K562 (cell line): ENCODE measurements at regions not wholly inside any gene's neighbourhood (a gene's known extent, or its start where the extent isn't known, plus 50 kb on each side); places are given as distances from the start of the nearest gene placed in this dataset.

Experiments used
- ATAC-seq: fragments of 200-7000 bp; cut with Tn5 transposase; 3 replicates; pipeline ENCODE4 v1.9.1; 2020; ENCODE audit warnings: moderate library complexity
- BruUV-seq: library from RNA; stranded (reverse); fragments of 400-500 nt; replicated peaks from 2 replicates; lab custom pipeline; 2021; lab: Mats Ljungman, UMichigan
- CTCF ChIA-PET: fragments of 300-600 bp; formaldehyde crosslinking; extraction: SDS; loops from one replicate; lab custom pipeline; 2021; ENCODE audit warnings: low intra/inter-chr PET ratio; lab: Yijun Ruan, JAX
- POLR2A ChIA-PET: fragments of 300-600, 350-650 bp; sonication (Branson Sonifier 250); formaldehyde crosslinking; extraction: SDS; loops from one replicate; lab custom pipeline; 2021; ENCODE audit warnings: antibody characterized with exemption, inconsistent platforms; lab: Yijun Ruan, JAX
- DNase-seq, 4 experiments: peaks; one replicate each; pipeline versions ENCODE4 v3.0.0 to v3.0.0-alpha.2; 2011 to 2018; ENCODE audit warnings: low spot score in 3 of 4, mixed read lengths in 3 of 4; ENCODE audit errors: extremely low read depth in 1 of 4
- FAIRE-seq: peaks from 2 replicates; lab custom pipeline; 2011; peaks lifted over from hg19 to GRCh38; lab: Jason Lieb, UNC
- H2AFZ ChIP-seq: 2 replicates; pipeline ENCODE4 v1.6.0; 2011; ENCODE audit warnings: low read depth, low read length, control low read depth, inconsistent platforms
- H3K27ac ChIP-seq: fragments of 200-600 bp; 3 replicates; pipeline ENCODE4 v1.8.0; 2011; ENCODE audit warnings: low read depth, mild to moderate bottlenecking, control low read depth, inconsistent platforms, low read length, moderate library complexity, mixed read lengths; ENCODE audit errors: extremely low read depth
- H3K27me3 ChIP-seq, 2 experiments: fragments of 300-600 bp in 1 of 2; 2 replicates in 1 of 2; 3 replicates in 1 of 2; pipeline versions ENCODE4 v1.6.0 to v1.8.0; 2011; ENCODE audit warnings: inconsistent platforms in 2 of 2, low read length in 2 of 2, mild to moderate bottlenecking in 1 of 2, mixed read lengths in 1 of 2, moderate library complexity in 1 of 2; ENCODE audit not compliant: control insufficient read depth in 2 of 2, insufficient read depth in 2 of 2
- H3K36me3 ChIP-seq: fragments of 300-600 bp; 3 replicates; pipeline ENCODE4 v1.8.0; 2011; ENCODE audit warnings: mild to moderate bottlenecking, low read length, inconsistent platforms; ENCODE audit not compliant: control insufficient read depth, insufficient read depth
- H3K4me1 ChIP-seq, 2 experiments: fragments of 200-600 bp in 1 of 2; replicated peaks in 1 of 2; 2 replicates in 1 of 2; 3 replicates in 1 of 2; pipeline versions ENCODE4 v1.5.1 to v1.8.0; 2011; ENCODE audit warnings: inconsistent platforms in 2 of 2, low read length in 2 of 2, mild to moderate bottlenecking in 1 of 2, mixed read lengths in 1 of 2, moderate library complexity in 1 of 2; ENCODE audit not compliant: control insufficient read depth in 2 of 2, insufficient read depth in 2 of 2
- H3K4me2 ChIP-seq: 2 replicates; pipeline ENCODE4 v1.6.1; 2011; ENCODE audit warnings: low read length, control low read depth, inconsistent platforms, mixed read lengths; ENCODE audit not compliant: insufficient read depth
- H3K4me3 ChIP-seq: fragments of 200-600 bp; sonication (generic), shearing (Covaris generic); 2 replicates; pipeline ENCODE4 v1.5.1; 2016; ENCODE audit warnings: control low read depth, inconsistent platforms
- H3K79me2 ChIP-seq: fragments of 200-600 bp; 3 replicates; pipeline ENCODE4 v1.8.0; 2011; ENCODE audit warnings: low read length, inconsistent platforms; ENCODE audit not compliant: control insufficient read depth, insufficient read depth
- H3K9ac ChIP-seq, 2 experiments: 2 replicates each; pipeline versions ENCODE4 v1.6.0 to v1.6.1; 2011; ENCODE audit warnings: low read depth in 2 of 2, low read length in 2 of 2, control low read depth in 1 of 2, inconsistent platforms in 1 of 2, mild to moderate bottlenecking in 1 of 2, mixed read lengths in 1 of 2; ENCODE audit not compliant: insufficient read depth in 1 of 2
- H3K9me1 ChIP-seq: one replicate; pipeline ENCODE4 v1.6.0; 2011; ENCODE audit warnings: inconsistent platforms, mild to moderate bottlenecking, low read length, moderate library complexity; ENCODE audit not compliant: control insufficient read depth, insufficient read depth
- H3K9me3 ChIP-seq: replicated peaks from 2 replicates; pipeline ENCODE4 v1.5.1; 2011; ENCODE audit warnings: low read depth, low read length, inconsistent platforms; ENCODE audit not compliant: control insufficient read depth, insufficient read depth
- H4K20me1 ChIP-seq: replicated peaks from 2 replicates; pipeline ENCODE4 v1.6.1; 2011; ENCODE audit warnings: low read length, inconsistent platforms, mixed read lengths; ENCODE audit not compliant: control insufficient read depth, insufficient read depth
- BACH1 ChIP-seq: fragments of 200-800 bp; sonication (Bioruptor generic); IDR thresholded peaks from 2 replicates; pipeline ENCODE4 v1.6.1; 2016; ENCODE audit warnings: missing genetic modification characterization, missing compliant biosample characterization
- CXXC5 ChIP-seq: fragments of 250-450 bp; sonication (Bioruptor Pico); IDR thresholded peaks from 2 replicates; pipeline ENCODE4 v1.8.0; 2022; ENCODE audit warnings: inconsistent platforms, mild to moderate bottlenecking, moderate library complexity
- FOXK2 ChIP-seq, 2 experiments: fragments of 450-650 bp; IDR thresholded peaks in 1 of 2; conservative IDR thresholded peaks in 1 of 2; 2 replicates each; pipeline ENCODE4 v1.6.1; 2016; ENCODE audit warnings: low read depth in 2 of 2, mild to moderate bottlenecking in 1 of 2
- IFI16 ChIP-seq: fragments of 250-450 bp; sonication (Bioruptor Pico); IDR thresholded peaks from 2 replicates; pipeline ENCODE4 v2.1.2; 2022; ENCODE audit warnings: mild to moderate bottlenecking, inconsistent platforms
- MAFF ChIP-seq: IDR thresholded peaks from 2 replicates; pipeline ENCODE4 v1.6.1; 2012; ENCODE audit warnings: low read length, improper control_type of control experiment
- MBD2 ChIP-seq: sonication (generic); IDR thresholded peaks from 2 replicates; pipeline ENCODE4 v1.6.1; 2016; ENCODE audit warnings: low read depth, borderline replicate concordance
- MECOM ChIP-seq: fragments of 250-450 bp; sonication (Bioruptor Pico); IDR thresholded peaks from 2 replicates; pipeline ENCODE4 v1.8.0; 2022; ENCODE audit warnings: inconsistent platforms
- MYBL2 ChIP-seq, 2 experiments: fragments of 450-650 bp in 1 of 2; sonication (generic) in 1 of 2; formaldehyde crosslinking in 1 of 2; IDR thresholded peaks; 2 replicates each; pipeline versions ENCODE4 v1.6.1 to v1.8.1; 2017 to 2022; ENCODE audit warnings: borderline replicate concordance in 1 of 2, inconsistent platforms in 1 of 2, low read depth in 1 of 2, mild to moderate bottlenecking in 1 of 2, missing genetic modification reagents in 1 of 2, moderate library complexity in 1 of 2
- PTRF ChIP-seq: fragments of 450-650 bp; IDR thresholded peaks from 2 replicates; pipeline ENCODE4 v1.6.1; 2016; ENCODE audit warnings: mild to moderate bottlenecking, missing genetic modification characterization, missing compliant biosample characterization
- SIX5 ChIP-seq, 2 experiments: IDR thresholded peaks; 2 replicates each; pipeline ENCODE4 v1.6.1; 2011; ENCODE audit warnings: low read length in 2 of 2, borderline replicate concordance in 1 of 2, low read depth in 1 of 2, mild to moderate bottlenecking in 1 of 2, moderate library complexity in 1 of 2; ENCODE audit not compliant: insufficient read depth in 1 of 2
- TCF15 ChIP-seq: fragments of 250-450 bp; sonication (Bioruptor Pico); IDR thresholded peaks from 2 replicates; pipeline ENCODE4 v1.8.0; 2022; ENCODE audit warnings: moderate library complexity, mild to moderate bottlenecking, inconsistent platforms
- THAP7 ChIP-seq: fragments of 250-450 bp; sonication (Bioruptor Pico); IDR thresholded peaks from 2 replicates; pipeline ENCODE4 v1.5.0; 2021
- TRIM24 ChIP-seq, 2 experiments: fragments of 450-650 bp; IDR thresholded peaks; 2 replicates each; pipeline ENCODE4 v1.6.1; 2016
- ZNF384 ChIP-seq: IDR thresholded peaks from 2 replicates; pipeline ENCODE4 v1.6.1; 2012; ENCODE audit warnings: low read depth, low read length, improper control_type of control experiment
- ZNF431 ChIP-seq: sonication (generic); formaldehyde crosslinking; IDR thresholded peaks from 2 replicates; pipeline ENCODE4 v1.8.0; 2022; ENCODE audit warnings: mild to moderate bottlenecking, missing genetic modification reagents
- ZNF511 ChIP-seq: sonication (generic); formaldehyde crosslinking; IDR thresholded peaks from 2 replicates; pipeline ENCODE4 v1.8.0; 2022; ENCODE audit warnings: mild to moderate bottlenecking, missing genetic modification reagents
- ZNF583 ChIP-seq: fragments of 250-450 bp; sonication (Bioruptor Pico); IDR thresholded peaks from 2 replicates; pipeline ENCODE4 v1.4.0; 2020
- WGBS: fragments of 100-300 bp; shearing (Covaris generic); methylation state at CpG from one replicate; pipeline ENCODE4 v1.1.6; 2016; ENCODE audit warnings: low coverage, mixed read lengths; ENCODE audit not compliant: insufficient coverage; ENCODE audit errors: missing lambda C conversion rate; 5-methylcytosine and 5-hydroxymethylcytosine counted together
- in situ Hi-C: fragments of 300-500 bp; cut with MboI; formaldehyde crosslinking; loops from 4 replicates; pipeline ENCODE4 v1.15.0; 2018; ENCODE audit warnings: inconsistent platforms, mixed read lengths
- intact Hi-C: fragments of 100-400 bp; cut with micrococcal nuclease; formaldehyde crosslinking; loops from 2 replicates; pipeline ENCODE4 v1.14.2; 2022
- TF ChIP-seq, protein P1 (sequence below): fragments of 250-450 bp; sonication (Bioruptor Pico); IDR thresholded peaks from 2 replicates; pipeline ENCODE4 v1.5.1; 2021; ENCODE audit warnings: mild to moderate bottlenecking

DNA sequence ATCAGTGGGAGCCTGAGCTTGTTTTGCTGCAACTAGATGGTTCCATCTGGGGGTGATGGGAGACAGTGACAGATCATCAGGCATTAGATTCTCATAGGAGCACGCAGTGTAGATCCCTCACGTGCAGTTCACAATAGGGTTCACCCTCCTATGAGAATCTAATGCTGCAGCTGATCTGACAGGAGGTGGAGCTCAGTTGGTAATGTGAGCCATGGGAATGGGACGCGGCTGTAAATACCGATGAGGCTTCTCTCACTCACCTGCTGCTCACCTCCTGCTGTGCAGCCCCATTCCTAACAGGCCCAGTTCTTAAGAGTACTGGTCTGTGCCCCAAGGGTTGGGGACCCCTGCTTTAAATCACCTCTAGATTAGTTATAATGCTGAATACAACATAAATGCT, 137.5 kb upstream of the PLEKHM1 start:
- BruUV-seq: no TSS peak
- H3K4me1 ChIP-seq: no peaks in the 10 kb centered on the region
- no peak for TF ChIP-seq SIX5 (IDR thresholded peaks at IDR 0.05; ENCODE audit: borderline replicate concordance in 1 of 2, insufficient read depth in 1 of 2, low read depth in 1 of 2, low read length in 2 of 2)
- TF ChIP-seq IFI16 (CRISPR knock-in tag): no peak
- TF ChIP-seq BACH1: no peak
- TF ChIP-seq MBD2: no peak
- no peak for TF ChIP-seq CXXC5 (CRISPR knock-in tag)
- TF ChIP-seq MYBL2 (IDR thresholded peaks at IDR 0.05; ENCODE audit: low read depth): no peak
- no peak for TF ChIP-seq MYBL2 (CRISPR knock-in tag; IDR thresholded peaks at IDR 0.05; ENCODE audit: borderline replicate concordance)
- no peak for TF ChIP-seq PTRF (tag)
- no peak for TF ChIP-seq MAFF
- no peak for TF ChIP-seq ZNF384
- no peak for TF ChIP-seq ZNF431 (CRISPR knock-in tag)
- TF ChIP-seq FOXK2 (conservative IDR thresholded peaks at IDR 0.05 in 1 of 2, IDR thresholded peaks at IDR 0.05 in 1 of 2; ENCODE audit: low read depth in 2 of 2): no peak
- TF ChIP-seq, protein P1, sequence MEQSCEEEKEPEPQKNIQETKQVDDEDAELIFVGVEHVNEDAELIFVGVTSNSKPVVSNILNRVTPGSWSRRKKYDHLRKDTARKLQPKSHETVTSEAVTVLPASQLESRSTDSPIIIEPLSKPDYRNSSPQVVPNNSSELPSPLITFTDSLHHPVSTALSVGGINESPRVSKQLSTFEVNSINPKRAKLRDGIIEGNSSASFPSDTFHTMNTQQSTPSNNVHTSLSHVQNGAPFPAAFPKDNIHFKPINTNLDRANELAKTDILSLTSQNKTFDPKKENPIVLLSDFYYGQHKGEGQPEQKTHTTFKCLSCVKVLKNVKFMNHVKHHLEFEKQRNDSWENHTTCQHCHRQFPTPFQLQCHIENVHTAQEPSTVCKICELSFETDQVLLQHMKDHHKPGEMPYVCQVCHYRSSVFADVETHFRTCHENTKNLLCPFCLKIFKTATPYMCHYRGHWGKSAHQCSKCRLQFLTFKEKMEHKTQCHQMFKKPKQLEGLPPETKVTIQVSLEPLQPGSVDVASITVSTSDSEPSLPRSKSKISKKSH (CRISPR knock-in tag): no peak
- TF ChIP-seq ZNF583 (CRISPR knock-in tag): no peak
- no peak for TF ChIP-seq TRIM24 (IDR thresholded peaks at IDR 0.05)
- no peak for TF ChIP-seq TCF15 (CRISPR knock-in tag)
- TF ChIP-seq ZNF511 (CRISPR knock-in tag): no peak
- no peak for TF ChIP-seq THAP7 (CRISPR knock-in tag)
- TF ChIP-seq MECOM (CRISPR knock-in tag): no peak
- peaks cover 23% of the 10 kb centered on the region; the same call in 2 of the 3 replicates for H3K36me3 ChIP-seq
- H3K9me3 ChIP-seq: no peaks in the 10 kb centered on the region
- H3K79me2 ChIP-seq: no peaks in the 10 kb centered on the region
- DNase-seq (no peak), FAIRE-seq (no peak), ATAC-seq (no peak)
- in situ Hi-C loops: no loop called here
- POLR2A ChIA-PET: interaction anchor here (1.4 kb wide), 1 partner anchor 8 kb away, joined by 6 read pairs; no protein-coding TSS in a partner anchor
- no peaks in the 10 kb centered on the region for H3K27me3 ChIP-seq
- 66% methylated on average over 5 of the region's 5 CpGs for WGBS
- no peak overlapping the region for H3K4me2 ChIP-seq
- H3K4me3 ChIP-seq: no peak overlapping the region
- no peak overlapping the region for H3K9ac ChIP-seq
- H3K9me1 ChIP-seq: no peaks in the 10 kb centered on the region
- no peak overlapping the region for H2AFZ ChIP-seq
- no peak overlapping the region for H3K27ac ChIP-seq
- intact Hi-C loops: no loop called here
- no peaks in the 10 kb centered on the region for H4K20me1 ChIP-seq
- CTCF ChIA-PET: no interaction called here
